WTC11 (cell line): ENCODE measurements at regions not wholly inside any gene's neighbourhood (a gene's known extent, or its start where the extent isn't known, plus 50 kb on each side); places are given as distances from the start of the nearest gene placed in this dataset.

Experiments used
- ATAC-seq: fragments of 200-7000 bp; cut with Tn5 transposase; 2 replicates; pipeline ENCODE4 v1.10.0; 2021; ENCODE audit warnings: mild to moderate bottlenecking, moderate library complexity
- CTCF ChIA-PET: fragments of 300-600 bp; sonication (Branson Sonifier 250); formaldehyde crosslinking; loops from one replicate; lab custom pipeline; 2021; ENCODE audit warnings: antibody characterized with exemption; lab: Charles Lee
- POLR2A ChIA-PET: fragments of 350-600 bp; sonication (Branson Sonifier 250); formaldehyde crosslinking; loops from one replicate; lab custom pipeline; 2021; ENCODE audit warnings: antibody characterized with exemption; lab: Charles Lee
- DNase-seq: peaks from one replicate; pipeline ENCODE4 v3.0.0; 2021; ENCODE audit warnings: low spot score
- H3K27ac Mint-ChIP-seq: 2 replicates; pipeline ENCODE4 v1.8.0; 2021; ENCODE audit warnings: mixed read lengths
- H3K27me3 Mint-ChIP-seq: 2 replicates; pipeline ENCODE4 v1.8.0; 2021; ENCODE audit warnings: low read depth, mild to moderate bottlenecking, moderate library complexity, mixed read lengths
- H3K36me3 Mint-ChIP-seq: 2 replicates; pipeline ENCODE4 v1.8.0; 2021; ENCODE audit warnings: mixed read lengths
- H3K4me1 Mint-ChIP-seq: 2 replicates; pipeline ENCODE4 v1.8.0; 2022; ENCODE audit warnings: mixed read lengths
- H3K4me3 Mint-ChIP-seq: 2 replicates; pipeline ENCODE4 v1.8.0; 2021; ENCODE audit warnings: mild to moderate bottlenecking, moderate library complexity, mixed read lengths
- H3K9me3 Mint-ChIP-seq: 2 replicates; pipeline ENCODE4 v1.8.0; 2021; ENCODE audit warnings: mixed read lengths
- ATF1 ChIP-seq: sonication (generic); formaldehyde crosslinking; IDR thresholded peaks from 2 replicates; pipeline ENCODE4 v1.8.1; 2023; ENCODE audit warnings: mild to moderate bottlenecking, moderate library complexity, missing genetic modification reagents
- ATF2 ChIP-seq: sonication (generic); formaldehyde crosslinking; IDR thresholded peaks from 2 replicates; pipeline ENCODE4 v1.8.1; 2022; ENCODE audit warnings: low read depth, missing genetic modification reagents, borderline replicate concordance
- CBFB ChIP-seq: sonication (generic); formaldehyde crosslinking; IDR thresholded peaks from 2 replicates; pipeline ENCODE4 v1.8.1; 2022; ENCODE audit warnings: mild to moderate bottlenecking, low read depth, missing genetic modification reagents
- E2F1 ChIP-seq: sonication (generic); formaldehyde crosslinking; IDR thresholded peaks from 2 replicates; pipeline ENCODE4 v1.8.0; 2022; ENCODE audit warnings: mild to moderate bottlenecking, missing genetic modification reagents
- ELF4 ChIP-seq: sonication (generic); formaldehyde crosslinking; IDR thresholded peaks from 2 replicates; pipeline ENCODE4 v1.8.1; 2022; ENCODE audit warnings: low read depth, mild to moderate bottlenecking, moderate library complexity, missing genetic modification reagents
- GTF2I ChIP-seq: fragments of 250-450 bp; sonication (Bioruptor Pico); conservative IDR thresholded peaks from 2 replicates; pipeline ENCODE4 v1.4.0; 2021; ENCODE audit warnings: mild to moderate bottlenecking
- IRF1 ChIP-seq: sonication (generic); formaldehyde crosslinking; IDR thresholded peaks from 2 replicates; pipeline ENCODE4 v1.8.0; 2023; ENCODE audit warnings: missing genetic modification reagents
- IRF2 ChIP-seq: sonication (generic); formaldehyde crosslinking; IDR thresholded peaks from 2 replicates; pipeline ENCODE4 v1.8.0; 2022; ENCODE audit warnings: low read depth, missing genetic modification reagents, borderline replicate concordance
- JAZF1 ChIP-seq: fragments of 250-450 bp; sonication (Bioruptor Pico); IDR thresholded peaks from 2 replicates; pipeline ENCODE4 v1.9.0; 2021; ENCODE audit warnings: moderate library complexity, mild to moderate bottlenecking, inconsistent platforms
- MAX ChIP-seq: sonication (generic); formaldehyde crosslinking; IDR thresholded peaks from 2 replicates; pipeline ENCODE4 v1.8.0; 2022; ENCODE audit warnings: mild to moderate bottlenecking, missing genetic modification reagents
- MLX ChIP-seq: sonication (generic); formaldehyde crosslinking; IDR thresholded peaks from 2 replicates; pipeline ENCODE4 v1.8.1; 2023; ENCODE audit warnings: mild to moderate bottlenecking, missing genetic modification reagents, moderate library complexity
- NR1H2 ChIP-seq: sonication (generic); formaldehyde crosslinking; IDR thresholded peaks from 2 replicates; pipeline ENCODE4 v1.9.0; 2021; ENCODE audit warnings: mild to moderate bottlenecking, moderate library complexity, missing genetic modification reagents
- NR2C2 ChIP-seq: sonication (generic); formaldehyde crosslinking; IDR thresholded peaks from 2 replicates; pipeline ENCODE4 v1.8.0; 2022; ENCODE audit warnings: mild to moderate bottlenecking, missing genetic modification reagents
- PREB ChIP-seq: sonication (generic); formaldehyde crosslinking; IDR thresholded peaks from 2 replicates; pipeline ENCODE4 v1.8.1; 2022; ENCODE audit warnings: mild to moderate bottlenecking, missing genetic modification reagents, moderate library complexity, borderline replicate concordance
- PRRX2 ChIP-seq: fragments of 250-450 bp; sonication (Bioruptor Pico); IDR thresholded peaks from 2 replicates; pipeline ENCODE4 v1.8.0; 2021; ENCODE audit warnings: mild to moderate bottlenecking
- RELA ChIP-seq: sonication (generic); formaldehyde crosslinking; IDR thresholded peaks from 2 replicates; pipeline ENCODE4 v1.8.1; 2022; ENCODE audit warnings: missing genetic modification reagents, mild to moderate bottlenecking, borderline replicate concordance
- SMAD3 ChIP-seq: sonication (generic); formaldehyde crosslinking; IDR thresholded peaks from 2 replicates; pipeline ENCODE4 v1.8.0; 2022; ENCODE audit warnings: missing genetic modification reagents, mild to moderate bottlenecking, borderline replicate concordance
- SOX15 ChIP-seq: fragments of 250-450 bp; sonication (Bioruptor Pico); IDR thresholded peaks from 2 replicates; pipeline ENCODE4 v1.9.0; 2021; ENCODE audit warnings: mild to moderate bottlenecking
- TEAD1 ChIP-seq: sonication (generic); formaldehyde crosslinking; IDR thresholded peaks from 2 replicates; pipeline ENCODE4 v1.8.0; 2022; ENCODE audit warnings: mild to moderate bottlenecking, missing genetic modification reagents
- TP53 ChIP-seq: sonication (generic); formaldehyde crosslinking; IDR thresholded peaks from 2 replicates; pipeline ENCODE4 v1.8.1; 2023; ENCODE audit warnings: mild to moderate bottlenecking, missing genetic modification reagents
- USF1 ChIP-seq: sonication (generic); formaldehyde crosslinking; IDR thresholded peaks from 2 replicates; pipeline ENCODE4 v1.8.0; 2022; ENCODE audit warnings: mild to moderate bottlenecking, missing genetic modification reagents
- ZBTB21 ChIP-seq: sonication (generic); formaldehyde crosslinking; IDR thresholded peaks from 2 replicates; pipeline ENCODE4 v1.8.1; 2023; ENCODE audit warnings: mild to moderate bottlenecking, missing genetic modification reagents, borderline replicate concordance
- ZNF138 ChIP-seq: sonication (generic); formaldehyde crosslinking; conservative IDR thresholded peaks from 2 replicates; pipeline ENCODE4 v1.8.1; 2022; ENCODE audit warnings: mild to moderate bottlenecking, moderate library complexity, missing genetic modification reagents
- ZNF263 ChIP-seq: sonication (generic); formaldehyde crosslinking; IDR thresholded peaks from 2 replicates; pipeline ENCODE4 v1.8.1; 2022; ENCODE audit warnings: low read depth, mild to moderate bottlenecking, moderate library complexity, missing genetic modification reagents
- ZNF281 ChIP-seq: sonication (generic); formaldehyde crosslinking; IDR thresholded peaks from 2 replicates; pipeline ENCODE4 v1.8.0; 2023; ENCODE audit warnings: mild to moderate bottlenecking, missing genetic modification reagents
- ZNF317 ChIP-seq: sonication (generic); formaldehyde crosslinking; IDR thresholded peaks from 2 replicates; pipeline ENCODE4 v1.8.1; 2023; ENCODE audit warnings: low read depth, mild to moderate bottlenecking, moderate library complexity, missing genetic modification reagents, borderline replicate concordance
- ZNF396 ChIP-seq: fragments of 250-450 bp; sonication (Bioruptor Pico); IDR thresholded peaks from 2 replicates; pipeline ENCODE4 v1.8.0; 2021; ENCODE audit warnings: mild to moderate bottlenecking, moderate library complexity, borderline replicate concordance

- POLR2A ChIA-PET, result no interaction called here
- Mint-ChIP-seq H3K4me3 (no peak overlapping the region), H3K36me3 (peaks cover 14% of the 10 kb centered on the region), H3K27ac (no peak overlapping the region), H3K4me1 (no peaks in the 10 kb centered on the region), H3K9me3 (peaks cover 9% of the 10 kb centered on the region), H3K27me3 (peaks cover 3% of the 10 kb centered on the region)
- no peak for DNase-seq
- TF ChIP-seq MAX (CRISPR knock-in tag) (no peak), PREB (no peak), E2F1 (CRISPR knock-in tag) (no peak), ZNF396 (CRISPR knock-in tag) (no peak), CBFB (CRISPR knock-in tag) (no peak), IRF1 (CRISPR knock-in tag) (no peak), RELA (no peak), ZNF281 (CRISPR knock-in tag) (no peak), PRRX2 (CRISPR knock-in tag) (no peak), ZNF317 (CRISPR knock-in tag) (no peak), NR1H2 (no peak), ELF4 (CRISPR knock-in tag) (no peak), ATF1 (CRISPR knock-in tag) (no peak), TP53 (CRISPR knock-in tag) (no peak), ZNF263 (CRISPR knock-in tag) (no peak), SOX15 (CRISPR knock-in tag) (no peak), ZNF138 (CRISPR knock-in tag) (no peak)
- ATAC-seq, result no peak
- CTCF ChIA-PET, result no interaction called here
Observed at GRCh38 chrY:11069271-11069670, 1541.6 kb downstream of the TSPY10 start.

- CTCF ChIA-PET, result no interaction called here
- H3K9me3 Mint-ChIP-seq, result peaks cover 13% of the 10 kb centered on the region
- POLR2A ChIA-PET, result no interaction called here
- TF ChIP-seq MLX (CRISPR knock-in tag) (no peak), SMAD3 (CRISPR knock-in tag) (no peak), JAZF1 (no peak), ZBTB21 (CRISPR knock-in tag) (no peak), ATF2 (CRISPR knock-in tag) (no peak), NR1H2 (no peak), TEAD1 (CRISPR knock-in tag) (no peak), USF1 (no peak), NR2C2 (CRISPR knock-in tag) (no peak), IRF2 (no peak), GTF2I (no peak)
Observed at GRCh38 chrY:11070250-11071113, 1542.8 kb downstream of the TSPY10 start.

More at GRCh38 chrY:11070250-11071113, 1542.8 kb downstream of the TSPY10 start:
- Mint-ChIP-seq H3K4me3 (no peak overlapping the region), H3K27me3 (no peaks in the 10 kb centered on the region; the same call in 1 of the 2 replicates), H3K36me3 (peaks cover 9% of the 10 kb centered on the region), H3K27ac (no peak overlapping the region), H3K4me1 (no peaks in the 10 kb centered on the region)
- ATAC-seq (no peak), DNase-seq (no peak)
